Neural cell (in vitro differentiated cells): ENCODE measurements at regions not wholly inside any gene's neighbourhood (a gene's known extent, or its start where the extent isn't known, plus 50 kb on each side); places are given as distances from the start of the nearest gene placed in this dataset.

ENCODE experiments used
- H2AFZ ChIP-seq: fragments of 200-600, 300-800 bp; sonication (generic), shearing (Covaris generic); 2 replicates; pipeline ENCODE4 v1.6.0; 2014; ENCODE audit warnings: low read depth, mild to moderate bottlenecking, antibody characterized with exemption, low read length, moderate library complexity
- H3F3A ChIP-seq: fragments of 200-600 bp; shearing (Covaris generic); 2 replicates; pipeline ENCODE4 v1.6.1; 2016; ENCODE audit warnings: mild to moderate bottlenecking, moderate library complexity, mixed read lengths, antibody characterized with exemption, low read length; ENCODE audit not compliant: insufficient read depth, poor library complexity, severe bottlenecking
- H3K27ac ChIP-seq: fragments of 200-600, 300-800 bp; sonication (generic), shearing (Covaris generic); 2 replicates; pipeline ENCODE4 v1.5.1; 2014; ENCODE audit warnings: mild to moderate bottlenecking, low read length, moderate library complexity
- H3K27me3 ChIP-seq: fragments of 300-800, 200-600 bp; sonication (generic), shearing (Covaris generic); 2 replicates; pipeline ENCODE4 v1.6.0; 2014; ENCODE audit warnings: mild to moderate bottlenecking, low read depth, low read length, moderate library complexity; ENCODE audit not compliant: insufficient read depth
- H3K36me3 ChIP-seq: fragments of 300-800, 200-600 bp; sonication (generic), shearing (Covaris generic); 2 replicates; pipeline ENCODE4 v1.5.1; 2014; ENCODE audit warnings: mild to moderate bottlenecking, antibody characterized with exemption, low read length, moderate library complexity; ENCODE audit not compliant: insufficient read depth
- H3K4me2 ChIP-seq: fragments of 300-800, 200-600 bp; sonication (generic), shearing (Covaris generic); 2 replicates; pipeline ENCODE4 v1.6.0; 2014; ENCODE audit warnings: mild to moderate bottlenecking, low read length
- H3K4me3 ChIP-seq: fragments of 300-800, 200-600 bp; sonication (generic), shearing (Covaris generic); 2 replicates; pipeline ENCODE4 v1.5.1; 2014; ENCODE audit warnings: mild to moderate bottlenecking, low read length, moderate library complexity
- H3K79me2 ChIP-seq: fragments of 200-600 bp; shearing (Covaris generic); replicated peaks from 2 replicates; pipeline ENCODE4 v1.6.0; 2014; ENCODE audit warnings: mild to moderate bottlenecking, low read length, moderate library complexity; ENCODE audit not compliant: insufficient read depth
- H3K9ac ChIP-seq: fragments of 300-800, 200-600 bp; sonication (generic), shearing (Covaris generic); 2 replicates; pipeline ENCODE4 v1.6.1; 2016; ENCODE audit warnings: mild to moderate bottlenecking, low read length, mixed read lengths
- H3K9me2 ChIP-seq: fragments of 200-600 bp; shearing (Covaris generic); 2 replicates; pipeline ENCODE4 v1.6.1; 2016; ENCODE audit warnings: mild to moderate bottlenecking, low read length, mixed read lengths; ENCODE audit not compliant: insufficient read depth
- H3K9me3 ChIP-seq: fragments of 200-600, 300-800 bp; sonication (generic), shearing (Covaris generic); 2 replicates; pipeline ENCODE4 v1.6.1; 2016; ENCODE audit warnings: mild to moderate bottlenecking, mixed run types, low read length, moderate library complexity, mixed read lengths
- H4K20me1 ChIP-seq: fragments of 200-600 bp; shearing (Covaris generic); 2 replicates; pipeline ENCODE4 v1.6.1; 2016; ENCODE audit warnings: mild to moderate bottlenecking, mixed run types; ENCODE audit not compliant: insufficient read depth
- CTCF ChIP-seq: fragments of 450-650 bp; IDR thresholded peaks from 2 replicates; pipeline ENCODE4 v1.5.1; 2014; ENCODE audit warnings: antibody characterized with exemption, mild to moderate bottlenecking, moderate library complexity; ENCODE audit not compliant: poor library complexity, severe bottlenecking
- EP300 ChIP-seq: fragments of 450-650 bp; conservative IDR thresholded peaks from 2 replicates; pipeline ENCODE4 v1.6.1; 2014; ENCODE audit warnings: antibody characterized with exemption, mild to moderate bottlenecking, moderate library complexity; ENCODE audit not compliant: poor library complexity, severe bottlenecking
- EZH2 ChIP-seq: fragments of 200-600, 300-800 bp; shearing (Covaris generic), sonication (generic); IDR thresholded peaks from 2 replicates; pipeline ENCODE4 v1.6.1; 2014; ENCODE audit warnings: antibody characterized with exemption, low read length, borderline replicate concordance, mild to moderate bottlenecking; ENCODE audit not compliant: insufficient read depth, poor library complexity, severe bottlenecking
- MXI1 ChIP-seq: fragments of 450-650 bp; conservative IDR thresholded peaks from 2 replicates; pipeline ENCODE4 v1.6.1; 2014; ENCODE audit warnings: antibody characterized with exemption, mild to moderate bottlenecking; ENCODE audit not compliant: poor library complexity, severe bottlenecking
- POLR2AphosphoS5 ChIP-seq: IDR thresholded peaks from 2 replicates; pipeline ENCODE4 v1.6.1; 2012
- RAD21 ChIP-seq: fragments of 450-650 bp; conservative IDR thresholded peaks from 2 replicates; pipeline ENCODE4 v1.6.1; 2014; ENCODE audit warnings: antibody characterized with exemption, mild to moderate bottlenecking, moderate library complexity
- REST ChIP-seq: IDR thresholded peaks from 2 replicates; pipeline ENCODE4 v1.6.1; 2012; ENCODE audit warnings: borderline replicate concordance
- SMC3 ChIP-seq: fragments of 450-650 bp; conservative IDR thresholded peaks from 2 replicates; pipeline ENCODE4 v1.6.1; 2014; ENCODE audit warnings: antibody characterized with exemption, mild to moderate bottlenecking, moderate library complexity; ENCODE audit not compliant: poor library complexity
- TAF1 ChIP-seq: IDR thresholded peaks from 2 replicates; pipeline ENCODE4 v1.6.1; 2012; ENCODE audit warnings: low read depth

DNA sequence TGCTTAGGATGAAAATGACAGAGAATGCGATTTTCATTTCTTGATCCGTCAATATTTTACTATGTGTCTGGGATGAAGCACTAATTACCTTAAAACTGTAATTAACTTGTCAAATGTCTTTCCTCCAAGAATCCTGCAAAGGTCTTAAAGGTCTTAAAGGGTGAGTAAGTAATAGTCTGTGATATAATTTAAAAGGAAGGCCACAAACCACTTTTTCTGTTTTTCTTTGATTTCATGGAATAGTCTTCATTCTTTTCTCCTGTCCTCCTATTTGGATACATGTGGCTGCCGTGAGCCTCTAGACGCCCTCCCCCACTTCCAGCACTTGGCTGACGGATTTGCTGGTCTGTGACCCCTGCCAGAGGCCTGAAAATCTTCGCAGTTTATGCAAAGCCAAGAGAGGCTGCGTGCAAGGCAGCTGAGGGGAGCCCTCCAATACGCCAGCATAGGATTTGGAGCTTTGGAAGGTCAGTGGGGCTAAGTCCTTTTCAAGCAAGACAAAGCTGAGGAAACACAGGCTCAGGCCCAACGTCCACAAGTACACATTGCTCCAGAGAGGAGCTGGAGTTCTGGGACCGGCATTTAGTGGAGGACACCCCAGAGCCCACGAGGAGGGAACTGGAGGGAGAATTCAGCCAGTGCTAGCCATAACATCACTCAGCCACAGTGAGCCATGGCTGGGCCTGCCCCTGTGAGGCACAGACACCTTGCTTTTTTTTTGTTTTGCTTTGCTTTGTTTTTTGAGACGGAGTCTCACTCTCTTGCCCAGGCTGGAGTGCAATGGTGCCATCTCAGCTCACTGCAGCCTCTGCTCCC lies 382.6 kb downstream of the SMOC2 start:
- Histone ChIP-seq H3K36me3 (no peaks in the 10 kb centered on the region), H2AFZ (no peak overlapping the region), H3K4me2 (no peak overlapping the region), H3K9me2 (no peaks in the 10 kb centered on the region), H4K20me1 (no peaks in the 10 kb centered on the region), H3K27me3 (no peaks in the 10 kb centered on the region), H3K27ac (no peak overlapping the region), H3K79me2 (no peaks in the 10 kb centered on the region), H3K4me3 (no peak overlapping the region), H3K9ac (no peak overlapping the region), H3F3A (no peaks in the 10 kb centered on the region), H3K9me3 (peaks cover 7% of the 10 kb centered on the region)
- no peak for TF ChIP-seq POLR2AphosphoS5
- no peak for TF ChIP-seq RAD21
- TF ChIP-seq MXI1: no peak
- no peak for TF ChIP-seq TAF1

GRCh38 chr6:168822376-168822775 lies 381.4 kb downstream of the SMOC2 start:
- Histone ChIP-seq H3K27ac (no peak overlapping the region), H3K4me2 (no peak overlapping the region), H3K9me2 (no peaks in the 10 kb centered on the region), H3F3A (no peaks in the 10 kb centered on the region), H3K79me2 (no peaks in the 10 kb centered on the region), H4K20me1 (no peaks in the 10 kb centered on the region), H3K27me3 (no peaks in the 10 kb centered on the region), H3K9me3 (peaks cover 4% of the 10 kb centered on the region), H3K9ac (no peak overlapping the region), H3K36me3 (no peaks in the 10 kb centered on the region), H2AFZ (no peak overlapping the region), H3K4me3 (no peak overlapping the region)
- TF ChIP-seq EP300 (no peak), REST (no peak), CTCF (no peak), EZH2 (no peak), SMC3 (no peak), POLR2AphosphoS5 (no peak), MXI1 (no peak), TAF1 (no peak), RAD21 (no peak)
